ENCODE measurements at regions not wholly inside any gene's neighbourhood (a gene's known extent, or its start where the extent isn't known, plus 50 kb on each side); places are given as distances from the start of the nearest gene placed in this dataset.

DNA sequence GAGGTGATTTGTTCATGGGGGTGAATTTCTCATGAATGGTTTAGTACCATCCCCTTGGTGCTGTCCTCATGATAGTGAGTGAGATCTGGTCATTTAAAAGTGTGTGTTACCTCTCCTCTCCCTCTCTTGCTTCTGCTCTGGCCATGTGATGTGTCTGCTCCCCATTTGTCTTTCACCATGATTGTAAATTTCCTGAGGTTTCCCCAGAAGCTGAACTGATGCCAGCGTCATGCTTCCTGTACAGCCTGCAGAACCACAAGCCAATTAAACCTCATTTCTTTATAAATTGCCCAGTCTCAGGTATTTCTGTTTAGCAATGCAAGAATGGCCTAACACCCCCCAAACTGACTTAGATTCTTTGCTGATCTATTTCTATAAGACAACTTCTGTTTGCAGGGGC, 249.4 kb upstream of the B3GALT2 start:
- H2AFZ ChIP-seq (ENCODE audit: low read depth, low read length) = no peak overlapping the region
- H4K20me1 ChIP-seq (replicated peaks; ENCODE audit: control insufficient read depth, extremely low read depth, insufficient read depth, low read length) = no peaks in the 10 kb centered on the region
- peak; percentile 19 for DNase-seq (ENCODE audit: low read depth, low spot score)
- ChIA-PET CTCF (no interaction called here), POLR2A (no interaction called here)
- TF ChIP-seq EZH2 (IDR thresholded peaks at IDR 0.05; ENCODE audit: borderline replicate concordance, low read depth, low read length, severe bottlenecking) (no peak), JUN (IDR thresholded peaks at IDR 0.05; ENCODE audit: borderline replicate concordance, insufficient read depth, insufficient read length, low read depth) (no peak), FOS (IDR thresholded peaks at IDR 0.05; ENCODE audit: borderline replicate concordance, insufficient read depth, low read length) (no peak), POLR2AphosphoS5 (IDR thresholded peaks at IDR 0.05; ENCODE audit: insufficient read depth, low read depth, low read length) (no peak), MYC (IDR thresholded peaks at IDR 0.05; ENCODE audit: low read depth, low read length) (no peak), POLR2A (IDR thresholded peaks at IDR 0.05; ENCODE audit: low read depth, low read length) (no peak), GATA2 (IDR thresholded peaks at IDR 0.05; ENCODE audit: insufficient read depth, insufficient read length, low read depth, low read length) (no peak)
- TF ChIP-seq, protein P1, sequence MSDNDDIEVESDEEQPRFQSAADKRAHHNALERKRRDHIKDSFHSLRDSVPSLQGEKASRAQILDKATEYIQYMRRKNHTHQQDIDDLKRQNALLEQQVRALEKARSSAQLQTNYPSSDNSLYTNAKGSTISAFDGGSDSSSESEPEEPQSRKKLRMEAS (IDR thresholded peaks at IDR 0.05; ENCODE audit: insufficient read depth, insufficient read length) = no peak
- TF ChIP-seq, protein P2, sequence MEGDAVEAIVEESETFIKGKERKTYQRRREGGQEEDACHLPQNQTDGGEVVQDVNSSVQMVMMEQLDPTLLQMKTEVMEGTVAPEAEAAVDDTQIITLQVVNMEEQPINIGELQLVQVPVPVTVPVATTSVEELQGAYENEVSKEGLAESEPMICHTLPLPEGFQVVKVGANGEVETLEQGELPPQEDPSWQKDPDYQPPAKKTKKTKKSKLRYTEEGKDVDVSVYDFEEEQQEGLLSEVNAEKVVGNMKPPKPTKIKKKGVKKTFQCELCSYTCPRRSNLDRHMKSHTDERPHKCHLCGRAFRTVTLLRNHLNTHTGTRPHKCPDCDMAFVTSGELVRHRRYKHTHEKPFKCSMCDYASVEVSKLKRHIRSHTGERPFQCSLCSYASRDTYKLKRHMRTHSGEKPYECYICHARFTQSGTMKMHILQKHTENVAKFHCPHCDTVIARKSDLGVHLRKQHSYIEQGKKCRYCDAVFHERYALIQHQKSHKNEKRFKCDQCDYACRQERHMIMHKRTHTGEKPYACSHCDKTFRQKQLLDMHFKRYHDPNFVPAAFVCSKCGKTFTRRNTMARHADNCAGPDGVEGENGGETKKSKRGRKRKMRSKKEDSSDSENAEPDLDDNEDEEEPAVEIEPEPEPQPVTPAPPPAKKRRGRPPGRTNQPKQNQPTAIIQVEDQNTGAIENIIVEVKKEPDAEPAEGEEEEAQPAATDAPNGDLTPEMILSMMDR (IDR thresholded peaks at IDR 0.05; ENCODE audit: extremely low read depth in 1 of 2, insufficient read depth in 1 of 2, low read depth in 1 of 2, low read length in 2 of 2) = no peak
- H3K9me3 ChIP-seq (replicated peaks; ENCODE audit: control insufficient read depth, insufficient read depth, low read length) = peaks cover 10% of the 10 kb centered on the region
- intact Hi-C loops (cut with micrococcal nuclease) (no loop called here), dilution Hi-C loops (cut with MboI; ENCODE audit: extremely low pct_ligation_motif_present, low sequenced_read_pairs) (no loop called here)
- H3K9ac ChIP-seq (replicated peaks; ENCODE audit: extremely low read depth, insufficient read depth, low read length) = no peak overlapping the region
- BruUV-seq (replicated peaks) = no TSS peak
- no peaks in the 10 kb centered on the region for H3K9me1 ChIP-seq (replicated peaks; ENCODE audit: control insufficient read depth, extremely low read depth, insufficient read depth, low read length)
- H3K79me2 ChIP-seq (ENCODE audit: control insufficient read depth, insufficient read depth, low read length) = no peaks in the 10 kb centered on the region
- no peak overlapping the region for H3K4me3 ChIP-seq (replicated peaks in 1 of 3; ENCODE audit: insufficient read depth in 1 of 3, low read depth in 1 of 3, low read length in 3 of 3)
- no peak overlapping the region for H3K4me2 ChIP-seq (ENCODE audit: insufficient read depth, low read length)
- FAIRE-seq = no peak
- H3K27me3 ChIP-seq (ENCODE audit: control insufficient read depth in 2 of 2, insufficient read depth in 2 of 2, low read length in 2 of 2) = no peaks in the 10 kb centered on the region
- H3K4me1 ChIP-seq (ENCODE audit: control insufficient read depth, extremely low read depth, insufficient read depth, low read length) = peaks cover 10% of the 10 kb centered on the region
- no peak overlapping the region for H3K27ac ChIP-seq (ENCODE audit: insufficient read depth, low read depth, low read length)
- no peaks in the 10 kb centered on the region for H3K36me3 ChIP-seq (ENCODE audit: control insufficient read depth in 2 of 2, extremely low read depth in 1 of 2, insufficient read depth in 2 of 2, low read length in 2 of 2)
